NCI-H69 (cell line): ENCODE measurements at regions not wholly inside any gene's neighbourhood (a gene's known extent, or its start where the extent isn't known, plus 50 kb on each side); places are given as distances from the start of the nearest gene placed in this dataset.

ENCODE experiments used
- DNase-seq: peaks from one replicate; lab custom pipeline; 2025; lab: John Stamatoyannopoulos, UW

DNA sequence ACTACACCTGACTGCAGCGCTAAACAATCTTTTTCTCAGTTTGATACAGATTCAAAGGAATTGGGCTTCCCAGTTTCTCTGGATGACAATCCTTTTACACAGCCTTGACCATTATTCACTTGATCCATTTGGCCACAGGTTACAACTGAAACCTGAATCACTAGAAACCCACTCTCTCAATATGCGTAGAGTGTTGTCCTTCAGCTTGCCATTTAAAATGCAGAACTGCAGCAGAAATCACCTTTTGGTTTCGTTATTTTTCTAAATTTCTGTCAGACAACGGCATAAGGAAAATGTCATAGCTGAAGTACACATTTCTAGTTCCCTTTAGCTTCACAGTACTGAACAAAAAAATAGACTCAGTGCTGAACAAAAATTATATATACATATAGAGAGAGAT, 255.8 kb upstream of the TENM3 start:
- no peak for DNase-seq

DNA sequence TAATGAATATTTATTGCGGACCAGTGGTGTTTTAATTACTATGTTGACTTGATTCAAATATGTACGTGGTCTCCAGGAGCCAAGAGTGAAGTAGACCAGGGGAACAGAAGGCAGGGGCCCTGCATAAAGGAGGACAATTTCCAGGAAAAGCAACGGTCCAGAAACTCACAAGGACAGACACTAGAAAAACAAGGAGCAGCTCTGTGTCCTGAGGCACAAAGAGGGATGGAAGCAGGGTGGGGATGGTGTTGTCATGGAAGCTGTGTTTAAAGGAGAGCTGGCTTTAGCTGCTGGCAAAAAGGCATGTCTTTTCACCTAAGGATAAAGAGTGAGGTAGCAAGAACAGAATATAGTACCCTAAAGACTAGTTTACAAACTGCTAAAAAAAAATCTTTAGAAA, 254.1 kb upstream of the TENM3 start:
- peak; percentile 24 for DNase-seq

DNA sequence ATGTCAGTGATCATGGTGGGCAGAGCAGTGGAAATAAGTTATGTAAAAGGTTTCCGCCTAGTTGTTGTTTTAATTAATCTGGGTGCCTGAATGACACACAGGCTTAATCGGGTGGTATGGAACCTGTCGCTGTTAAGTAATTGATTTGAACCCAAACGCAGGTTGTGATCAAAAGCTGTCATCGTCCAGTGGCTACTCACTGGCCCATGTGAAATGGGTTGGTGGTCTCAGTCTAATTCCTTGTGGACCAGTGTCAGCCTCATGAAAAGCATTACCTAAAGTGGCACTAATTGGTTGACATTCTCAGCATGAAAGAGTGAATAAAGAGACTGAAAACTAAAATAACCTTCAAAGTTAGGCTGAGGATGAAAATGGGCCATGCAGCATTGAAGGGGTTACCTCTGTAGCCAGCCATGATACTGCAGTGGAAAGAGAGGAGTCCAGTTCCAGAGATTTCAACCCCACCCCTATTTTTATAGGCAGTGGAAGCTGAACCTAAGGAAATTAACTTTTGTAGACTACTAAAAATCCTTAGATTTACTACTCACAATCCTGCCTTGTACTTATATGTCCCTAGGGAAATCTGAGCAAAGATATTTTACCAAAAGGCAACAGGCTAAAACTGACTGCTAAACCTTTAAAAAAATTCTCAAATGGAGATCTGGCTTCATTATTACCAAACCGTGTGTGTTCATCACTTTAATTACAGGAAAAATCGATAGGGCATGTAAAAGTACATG, 251.7 kb upstream of the TENM3 start:
- no peak for DNase-seq

DNA sequence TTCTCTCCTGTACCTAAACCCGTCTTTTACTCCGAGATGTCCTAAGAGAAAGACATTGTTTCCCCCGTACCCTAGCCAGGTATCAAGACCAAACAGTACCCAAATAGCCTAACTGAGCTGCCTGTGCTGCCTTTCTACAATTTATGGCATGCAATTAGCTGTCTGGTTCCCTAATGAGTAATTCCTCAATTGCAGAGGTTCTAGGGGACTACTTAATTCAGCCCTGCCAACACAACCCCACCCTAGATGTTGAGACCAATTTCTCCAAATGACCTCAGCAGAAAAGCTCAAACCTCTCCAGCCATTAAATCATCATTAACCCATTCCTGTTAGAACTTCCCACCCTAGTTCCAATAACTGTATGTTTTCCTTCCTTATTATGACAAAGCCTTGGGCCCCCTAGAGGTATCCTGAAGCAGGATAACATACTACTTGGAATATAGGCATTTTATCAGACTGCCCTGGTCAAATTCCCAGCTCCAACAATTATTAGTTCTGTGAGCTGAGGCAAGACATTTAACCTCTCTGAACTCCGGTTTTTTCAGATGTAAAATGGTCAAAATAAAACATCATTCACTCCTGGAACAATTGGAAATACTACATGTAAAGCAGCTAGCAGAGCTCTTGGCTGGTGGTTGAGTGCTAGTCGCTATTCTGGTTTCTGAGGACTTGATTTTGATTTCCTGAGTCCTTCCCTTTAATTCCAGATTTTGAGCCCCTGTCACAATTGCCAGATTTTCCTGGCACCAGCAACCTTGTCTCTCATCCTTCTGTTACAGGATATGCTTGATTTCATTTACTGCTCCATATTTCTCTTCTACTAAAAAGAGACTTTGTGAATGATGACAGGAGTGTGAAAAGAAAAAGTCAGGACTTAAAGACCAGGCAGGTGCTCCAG, 244.6 kb upstream of the TENM3 start:
- DNase-seq = peak; percentile 40

DNA sequence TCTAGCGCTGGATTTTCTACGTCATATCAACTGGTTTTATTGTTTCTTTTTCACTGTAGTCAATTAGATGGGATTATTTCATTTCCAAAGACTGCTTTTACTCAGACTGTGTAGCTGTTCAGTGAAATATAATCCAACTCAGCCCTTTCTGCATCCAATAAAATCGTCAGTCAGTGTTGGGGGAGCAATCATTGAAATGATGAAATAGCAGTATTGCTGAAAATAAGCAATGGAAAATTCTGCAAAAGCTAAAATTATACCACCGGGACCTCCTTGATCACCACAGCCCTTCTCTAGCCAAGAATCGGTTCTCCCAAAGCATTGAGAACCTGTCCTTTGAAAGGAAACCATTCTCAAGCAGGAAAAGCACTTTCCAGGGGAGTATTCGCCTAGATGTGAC, 243.1 kb upstream of the TENM3 start:
- DNase-seq = no peak

DNA sequence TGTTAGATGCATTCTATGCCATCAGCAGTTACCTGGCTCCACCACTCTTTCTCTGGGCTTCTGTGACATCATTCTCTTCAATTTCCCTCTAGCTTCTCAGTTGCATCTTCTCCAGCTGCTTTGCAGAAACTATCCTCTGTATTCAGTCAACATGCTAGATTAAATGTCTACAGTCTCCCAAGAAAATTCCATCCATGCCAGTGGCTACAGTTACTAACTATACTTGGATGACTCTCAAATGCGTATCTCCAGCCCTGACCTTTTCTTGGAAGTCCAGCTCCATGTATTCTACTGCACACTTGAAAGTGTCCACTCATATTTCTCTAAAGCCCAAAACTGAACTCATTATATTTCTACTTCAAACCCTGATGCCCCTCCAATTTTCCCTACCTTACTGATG, 232.3 kb upstream of the TENM3 start:
- no peak for DNase-seq

DNA sequence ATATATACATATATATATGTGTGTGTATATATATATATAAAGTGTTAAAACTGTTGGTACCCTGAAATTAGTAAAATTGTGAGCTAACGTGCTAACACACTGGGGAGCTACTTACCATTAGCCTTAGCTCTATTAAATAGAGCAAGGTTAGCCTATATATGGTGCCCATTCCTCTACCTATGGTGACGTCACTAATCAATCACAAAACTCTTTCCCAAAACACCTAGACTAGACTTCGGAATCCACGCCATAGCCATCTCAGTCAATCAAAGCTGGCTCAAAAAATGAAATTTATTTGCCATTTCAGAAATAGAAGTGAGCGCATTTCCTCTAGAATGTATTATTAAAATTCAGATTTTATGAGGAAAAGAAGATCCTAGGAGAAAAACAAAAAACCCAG, 229.0 kb upstream of the TENM3 start:
- no peak for DNase-seq

DNA sequence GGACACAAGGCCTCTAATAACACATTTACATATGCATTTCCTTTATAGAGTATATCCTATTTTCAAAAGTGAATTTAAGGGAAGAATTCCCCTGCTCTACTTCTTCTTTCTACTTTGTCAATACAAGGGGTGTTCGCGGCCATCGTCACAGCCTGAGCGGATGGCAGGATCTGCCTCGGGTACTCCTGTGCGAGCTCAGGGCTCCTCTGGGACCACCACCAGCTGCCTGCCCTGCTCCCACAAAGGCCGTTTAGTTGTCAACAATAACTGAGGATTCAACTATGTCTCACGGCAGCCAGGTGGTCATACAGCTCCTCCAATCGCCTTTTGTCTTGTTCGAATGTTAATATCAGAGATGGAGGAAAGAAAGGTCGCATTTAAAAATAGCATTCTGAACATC, 228.2 kb upstream of the TENM3 start:
- no peak for DNase-seq

DNA sequence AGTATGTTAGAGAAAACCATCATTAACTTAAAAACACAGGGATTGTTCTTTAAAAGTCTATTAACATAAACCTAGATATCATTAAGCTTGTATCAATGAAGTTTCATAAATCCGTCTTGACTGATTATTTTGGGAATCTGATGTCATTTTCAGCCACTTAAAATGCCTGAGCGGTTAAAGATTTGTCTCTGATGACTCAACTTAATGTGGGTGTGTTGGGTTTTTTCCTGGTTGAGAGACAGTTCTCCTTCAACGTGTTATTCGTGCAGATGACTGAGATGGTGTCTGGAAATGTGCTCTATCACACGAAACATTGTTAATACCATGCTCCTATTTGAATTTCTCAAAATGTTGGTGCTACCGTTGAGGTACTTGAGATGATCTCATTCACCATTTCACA, 227.3 kb upstream of the TENM3 start:
- no peak for DNase-seq

DNA sequence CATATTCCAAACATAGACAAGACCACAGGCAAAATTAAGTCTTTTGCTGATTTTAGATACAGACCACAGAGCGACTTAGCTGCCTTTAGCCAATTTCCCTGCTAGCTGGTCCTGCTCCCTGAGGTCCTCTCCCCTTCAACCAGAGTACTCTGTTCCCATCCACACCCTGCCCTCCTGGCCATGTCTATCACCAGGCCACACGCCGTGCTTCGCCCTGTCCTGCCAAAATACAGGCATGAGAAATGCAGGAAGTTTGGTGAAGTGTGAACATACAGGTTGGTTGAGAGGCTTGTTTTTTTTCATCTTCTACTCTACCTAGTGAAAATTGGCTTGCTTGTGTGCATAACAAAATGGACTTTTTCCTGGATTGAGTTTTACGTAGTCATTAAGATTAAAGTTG, 226.2 kb upstream of the TENM3 start:
- DNase-seq = no peak

DNA sequence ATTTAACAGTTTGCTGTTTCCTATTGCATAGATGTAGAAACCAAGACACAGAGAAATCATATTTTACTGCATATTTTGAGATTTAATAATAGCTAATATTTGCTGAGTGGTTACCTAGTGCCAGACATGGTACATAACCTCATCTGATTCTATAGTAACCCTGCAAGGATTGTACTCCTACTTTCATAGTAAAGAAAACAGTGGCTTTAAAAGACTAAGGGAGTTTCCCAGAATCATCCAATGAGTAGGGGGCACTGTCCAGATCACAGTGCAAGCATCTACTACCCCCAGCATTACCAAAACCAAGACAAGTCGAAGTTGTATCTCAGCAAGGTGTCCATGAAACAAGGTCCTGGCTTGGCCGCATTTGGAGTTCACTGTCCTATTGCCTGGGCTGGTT, 224.5 kb upstream of the TENM3 start:
- no peak for DNase-seq

DNA sequence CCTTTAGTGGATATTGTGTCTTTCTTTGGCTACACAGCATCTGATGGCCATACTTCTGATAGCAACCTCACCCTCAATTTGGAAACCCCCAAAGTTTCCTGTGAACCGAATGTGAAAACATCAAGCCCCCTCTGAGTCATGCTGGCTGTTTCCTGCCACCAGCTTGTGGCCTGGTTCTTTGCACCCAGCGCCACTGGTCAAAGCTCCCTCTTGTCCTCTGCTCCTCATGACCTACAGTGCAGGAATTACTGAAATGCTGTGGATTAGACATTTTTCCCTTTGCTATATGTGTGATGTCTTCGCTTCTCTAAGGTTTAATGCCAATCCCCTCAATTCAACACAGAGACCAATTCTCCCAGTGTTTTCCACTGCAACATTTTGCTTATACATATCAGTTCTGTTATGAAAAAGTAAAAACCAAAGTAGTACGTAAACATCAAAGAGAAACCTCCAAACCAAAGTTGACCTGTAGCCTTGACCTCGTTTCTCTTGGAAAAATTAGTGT, 224.0 kb upstream of the TENM3 start:
- no peak for DNase-seq

DNA sequence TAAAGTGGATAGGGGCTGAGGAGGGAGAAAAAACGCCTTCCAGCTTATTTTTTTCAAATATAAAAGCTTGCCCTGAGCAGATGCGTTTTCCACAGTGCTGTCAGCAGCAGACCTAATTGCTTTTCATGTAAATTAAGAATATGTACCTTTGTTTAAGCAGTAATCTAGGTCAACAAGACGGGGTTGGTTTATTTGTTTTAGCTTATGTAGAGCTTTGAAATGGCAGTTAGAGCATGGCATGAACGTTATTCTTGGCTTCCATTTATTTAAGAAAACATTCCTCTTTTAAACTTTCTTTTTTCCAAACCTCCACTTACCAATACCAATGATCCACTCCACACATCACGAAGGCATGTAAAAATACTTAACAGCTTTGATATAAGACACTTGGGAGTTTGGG, 220.3 kb upstream of the TENM3 start:
- DNase-seq = peak; percentile 92

DNA sequence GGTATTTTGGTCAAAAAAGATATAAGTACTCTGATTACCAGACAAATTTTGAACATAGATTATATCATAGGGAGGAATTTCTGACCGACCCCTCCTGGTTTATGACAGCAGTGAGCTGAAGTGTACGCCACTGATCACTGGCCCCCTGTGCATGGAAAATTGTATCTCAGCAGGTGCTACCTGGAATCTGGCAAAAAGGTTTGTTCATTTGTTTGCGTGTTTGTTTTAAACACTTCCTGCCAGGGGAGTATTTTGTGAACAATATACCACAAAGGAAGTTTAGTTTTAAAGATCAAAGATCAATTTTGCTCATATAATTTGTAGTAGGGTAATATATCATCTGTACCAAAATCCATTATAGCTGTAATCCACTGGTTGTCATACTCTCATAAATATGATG, 219.7 kb upstream of the TENM3 start:
- peak; percentile 89 for DNase-seq

DNA sequence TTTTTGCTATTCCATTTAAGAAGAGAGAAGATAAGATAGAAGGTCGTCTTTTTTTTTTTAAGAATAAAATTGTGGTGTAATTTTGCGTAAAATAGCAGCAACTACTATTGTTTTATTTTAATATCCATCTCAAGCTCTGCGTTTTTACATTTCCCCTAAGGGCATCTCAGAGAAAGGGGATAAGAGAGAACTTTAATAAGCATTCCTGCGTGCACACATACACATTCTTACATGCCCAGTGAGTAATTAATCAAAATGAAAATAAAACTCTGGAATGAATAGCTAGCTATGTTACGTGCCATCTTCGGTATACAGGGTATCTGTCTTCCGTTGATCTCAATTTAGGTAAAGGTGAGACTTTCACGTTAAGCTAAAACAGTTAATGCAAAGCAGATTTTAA, 200.3 kb upstream of the TENM3 start:
- DNase-seq = no peak

DNA sequence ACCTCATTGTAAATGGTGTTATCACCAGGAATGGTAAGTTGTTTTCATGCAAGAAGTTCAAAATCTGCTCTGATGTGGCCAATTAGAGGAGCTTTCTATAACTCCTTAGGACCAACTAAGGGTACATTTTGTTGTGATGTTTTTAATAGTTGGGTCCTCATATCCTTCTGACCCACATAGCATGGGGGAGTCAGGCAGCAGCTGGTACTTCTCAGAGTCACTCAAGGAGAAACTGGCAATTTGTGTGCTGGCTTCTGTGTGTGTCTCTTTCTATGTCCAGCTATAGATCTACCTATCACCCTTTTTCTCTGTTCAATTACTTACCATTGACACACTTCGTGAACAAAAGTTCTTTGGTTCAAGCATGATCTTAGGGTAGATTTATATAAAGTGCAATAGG, 194.3 kb upstream of the TENM3 start:
- no peak for DNase-seq

DNA sequence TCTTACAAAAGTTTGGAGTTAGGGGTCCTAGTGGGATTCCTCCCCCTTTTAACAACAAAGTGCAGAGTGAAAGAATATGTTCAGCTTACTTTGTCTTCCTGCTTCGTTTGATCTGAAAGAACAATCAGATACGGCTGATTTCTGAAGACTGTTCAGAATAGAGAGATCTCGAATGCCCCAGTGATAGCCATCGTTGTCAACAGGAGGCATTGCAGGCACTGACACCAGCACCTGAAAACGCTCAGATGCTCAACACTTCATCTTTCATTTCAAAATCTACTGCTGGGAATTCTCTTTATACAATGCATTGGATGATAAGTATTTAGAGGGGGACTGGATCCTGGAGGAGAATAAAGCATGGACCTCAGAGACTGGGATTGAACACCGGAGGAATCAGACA, 186.3 kb upstream of the TENM3 start:
- DNase-seq = no peak

DNA sequence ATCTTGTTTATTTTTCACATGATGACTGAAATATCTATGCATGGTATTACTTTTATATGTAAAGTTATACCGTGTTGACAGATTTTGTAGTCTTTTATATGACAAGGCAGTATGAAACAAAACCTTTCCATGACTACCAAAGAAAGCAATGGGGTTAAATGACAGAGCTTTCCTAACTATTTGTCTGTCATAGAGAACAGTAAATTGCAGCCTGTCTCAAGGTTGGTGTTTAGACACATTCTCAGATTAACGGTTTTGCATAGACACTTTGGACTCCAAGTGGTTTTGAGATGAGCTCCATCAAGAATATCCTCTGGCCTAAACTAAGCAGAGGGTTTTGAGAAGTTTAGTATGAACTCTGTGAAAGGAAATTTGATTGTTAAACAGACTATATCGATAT, 180.7 kb upstream of the TENM3 start:
- DNase-seq = peak; percentile 3

DNA sequence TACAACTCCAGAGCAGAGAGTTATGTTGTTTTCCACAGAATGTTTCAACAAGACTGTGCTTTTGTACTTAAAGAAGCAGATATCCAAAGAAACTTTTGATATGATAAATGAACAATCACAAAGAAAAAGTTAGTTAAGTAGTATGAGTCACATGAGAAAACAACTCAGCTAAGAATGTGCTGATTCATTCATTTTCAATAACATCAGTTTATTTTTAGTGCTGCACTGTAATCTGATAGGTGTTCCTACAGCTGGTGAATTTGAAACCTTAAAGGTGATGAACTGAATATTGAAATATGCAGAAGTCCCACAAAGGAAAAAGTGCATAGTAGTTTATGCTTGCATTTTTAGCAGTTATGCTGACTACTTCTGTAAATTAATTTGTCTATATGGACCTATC, 180.3 kb upstream of the TENM3 start:
- DNase-seq = peak; percentile 18

DNA sequence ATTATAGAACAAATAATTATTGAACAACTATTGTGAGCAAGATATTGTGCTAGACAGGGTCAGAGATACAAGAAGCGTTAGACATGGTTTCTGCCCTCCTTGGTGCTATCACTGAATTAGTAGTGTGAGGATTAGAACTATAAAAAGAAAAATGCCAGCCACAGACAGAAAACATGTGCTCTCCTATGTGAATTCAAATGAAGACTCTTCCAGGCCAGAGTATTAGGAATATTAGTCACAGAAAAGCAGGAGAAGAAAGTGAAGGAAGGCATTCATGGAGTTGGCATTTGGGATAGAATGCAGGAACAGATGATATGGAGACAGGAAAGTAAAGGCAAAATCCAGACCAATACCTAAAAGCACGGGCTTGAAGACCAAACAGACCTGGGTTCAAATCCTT, 179.6 kb upstream of the TENM3 start:
- no peak for DNase-seq

DNA sequence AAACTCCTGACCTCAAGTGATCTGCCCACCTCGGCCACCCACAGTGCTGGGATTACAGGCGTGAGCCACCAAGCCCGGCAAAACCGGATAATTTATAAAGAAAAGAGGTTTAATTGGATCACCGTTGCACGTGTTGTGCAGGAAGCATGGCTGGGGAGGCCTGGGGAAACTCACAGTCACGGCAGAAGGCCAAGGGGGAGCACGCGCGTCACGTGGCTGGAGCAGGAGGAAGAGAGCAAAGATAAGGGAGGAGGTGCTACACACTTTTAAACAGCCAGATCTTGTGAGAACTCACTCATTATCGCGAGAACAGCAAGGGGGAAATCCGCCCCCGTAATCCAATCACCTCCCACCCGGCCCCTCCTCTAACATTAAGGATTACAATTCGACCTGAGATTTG, 177.9 kb upstream of the TENM3 start:
- no peak for DNase-seq

DNA sequence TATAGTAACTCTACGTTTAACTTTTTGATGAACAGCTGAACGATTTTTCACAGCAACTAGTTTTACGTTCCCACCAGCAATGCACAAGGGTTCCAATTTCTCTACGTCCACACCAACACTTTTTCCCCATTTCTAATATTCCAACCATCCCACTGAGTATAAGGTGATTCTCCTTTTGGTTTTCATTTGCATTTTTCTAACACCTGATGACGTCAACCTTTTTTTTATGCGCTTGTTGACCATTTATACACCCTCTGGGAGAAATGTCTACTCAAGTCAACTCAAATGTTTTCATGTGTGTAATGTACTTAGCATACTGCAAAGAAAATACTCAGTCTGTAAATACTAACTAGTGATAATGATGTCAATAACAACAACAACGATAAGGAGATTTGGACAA, 177.2 kb upstream of the TENM3 start:
- DNase-seq = no peak

DNA sequence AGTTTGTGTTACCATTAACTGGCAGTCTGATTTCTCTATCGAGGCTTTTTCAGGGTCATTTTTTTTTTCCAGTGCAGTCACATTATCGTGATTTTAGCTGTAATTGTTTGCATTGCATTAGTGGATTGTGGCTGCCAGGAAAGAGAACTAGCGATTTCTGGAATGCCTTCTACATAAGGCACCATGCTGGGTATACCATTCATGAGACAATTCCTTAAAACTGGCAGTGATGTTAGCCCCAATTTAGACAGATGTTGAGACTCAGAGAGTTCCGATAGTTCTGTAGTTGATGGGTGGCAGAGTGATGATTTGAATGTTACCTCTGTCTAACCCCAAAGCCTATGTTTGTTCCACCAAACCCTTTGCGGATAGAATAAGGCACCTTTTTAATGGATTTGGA, 175.4 kb upstream of the TENM3 start:
- peak; percentile 37 for DNase-seq
